Bronchial epithelial cell (primary cell): ENCODE measurements at regions not wholly inside any gene's neighbourhood (a gene's known extent, or its start where the extent isn't known, plus 50 kb on each side); places are given as distances from the start of the nearest gene placed in this dataset.

Experiments used
- DNase-seq: peaks from one replicate; pipeline ENCODE4 v3.0.0-alpha.2; 2010; ENCODE audit warnings: low read depth
- FAIRE-seq: peaks from 2 replicates; lab custom pipeline; 2011; peaks lifted over from hg19 to GRCh38; lab: Jason Lieb, UNC
- H3K27me3 ChIP-seq: 2 replicates; pipeline ENCODE4 v1.5.1; 2011; ENCODE audit warnings: low read length; ENCODE audit not compliant: control insufficient read depth, insufficient read depth
- H3K36me3 ChIP-seq: 2 replicates; pipeline ENCODE4 v1.5.1; 2011; ENCODE audit warnings: low read length; ENCODE audit not compliant: control insufficient read depth, insufficient read depth
- H3K4me3 ChIP-seq: 2 replicates; pipeline ENCODE4 v1.5.1; 2011; ENCODE audit warnings: mild to moderate bottlenecking, low read depth, low read length, control low read depth
- TF ChIP-seq, protein P1 (sequence below): IDR thresholded peaks from 2 replicates; pipeline ENCODE4 v1.5.1; 2011; ENCODE audit warnings: mild to moderate bottlenecking, moderate library complexity, low read length, control low read depth, inconsistent platforms; ENCODE audit not compliant: insufficient read depth, severe bottlenecking

DNA sequence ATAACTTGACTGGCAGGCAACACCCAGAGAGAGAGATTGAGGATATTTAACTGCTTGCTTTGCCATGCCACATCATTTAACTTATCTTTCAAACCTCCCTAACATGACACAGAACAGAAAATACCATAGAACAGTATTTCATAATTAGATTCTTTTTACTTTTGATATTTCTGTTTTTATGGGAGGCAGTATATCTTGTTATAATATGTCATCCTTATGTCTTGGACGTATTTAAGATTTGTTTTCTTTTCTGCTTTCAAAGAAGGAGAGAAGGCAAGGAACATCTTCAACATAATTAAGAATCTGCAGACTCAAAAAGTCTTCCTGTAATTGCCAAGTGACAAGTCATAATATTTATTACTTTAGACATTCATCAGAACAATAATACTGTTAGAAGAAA, 1283.7 kb downstream of the GRIK2 start:
- no peak for FAIRE-seq
- TF ChIP-seq, protein P1, sequence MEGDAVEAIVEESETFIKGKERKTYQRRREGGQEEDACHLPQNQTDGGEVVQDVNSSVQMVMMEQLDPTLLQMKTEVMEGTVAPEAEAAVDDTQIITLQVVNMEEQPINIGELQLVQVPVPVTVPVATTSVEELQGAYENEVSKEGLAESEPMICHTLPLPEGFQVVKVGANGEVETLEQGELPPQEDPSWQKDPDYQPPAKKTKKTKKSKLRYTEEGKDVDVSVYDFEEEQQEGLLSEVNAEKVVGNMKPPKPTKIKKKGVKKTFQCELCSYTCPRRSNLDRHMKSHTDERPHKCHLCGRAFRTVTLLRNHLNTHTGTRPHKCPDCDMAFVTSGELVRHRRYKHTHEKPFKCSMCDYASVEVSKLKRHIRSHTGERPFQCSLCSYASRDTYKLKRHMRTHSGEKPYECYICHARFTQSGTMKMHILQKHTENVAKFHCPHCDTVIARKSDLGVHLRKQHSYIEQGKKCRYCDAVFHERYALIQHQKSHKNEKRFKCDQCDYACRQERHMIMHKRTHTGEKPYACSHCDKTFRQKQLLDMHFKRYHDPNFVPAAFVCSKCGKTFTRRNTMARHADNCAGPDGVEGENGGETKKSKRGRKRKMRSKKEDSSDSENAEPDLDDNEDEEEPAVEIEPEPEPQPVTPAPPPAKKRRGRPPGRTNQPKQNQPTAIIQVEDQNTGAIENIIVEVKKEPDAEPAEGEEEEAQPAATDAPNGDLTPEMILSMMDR, result no peak
- Histone ChIP-seq H3K27me3 (no peaks in the 10 kb centered on the region), H3K4me3 (no peak overlapping the region), H3K36me3 (no peaks in the 10 kb centered on the region)
- no peak for DNase-seq

DNA sequence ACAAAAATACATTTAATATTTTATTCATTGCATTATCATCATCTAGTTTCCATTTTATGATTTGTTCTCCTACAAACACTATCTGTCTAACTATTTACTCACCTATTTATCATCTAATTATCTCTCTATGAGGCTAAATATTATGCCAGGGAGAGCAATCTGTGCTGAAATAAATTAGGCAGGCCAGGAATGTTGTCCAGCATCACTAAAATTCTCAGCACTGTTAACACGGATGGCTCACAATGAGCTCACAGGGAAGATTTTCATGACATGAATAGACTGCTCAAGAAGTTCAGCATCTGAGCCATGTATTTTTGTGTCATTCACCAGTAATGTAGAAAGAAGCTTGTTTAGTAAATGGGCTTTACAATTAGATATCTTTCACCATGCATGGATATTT, 1277.2 kb downstream of the GRIK2 start:
- Histone ChIP-seq H3K27me3 (no peaks in the 10 kb centered on the region), H3K36me3 (no peaks in the 10 kb centered on the region), H3K4me3 (no peak overlapping the region)
- FAIRE-seq, result no peak
- DNase-seq, result no peak
- TF ChIP-seq, protein P1, result no peak

DNA sequence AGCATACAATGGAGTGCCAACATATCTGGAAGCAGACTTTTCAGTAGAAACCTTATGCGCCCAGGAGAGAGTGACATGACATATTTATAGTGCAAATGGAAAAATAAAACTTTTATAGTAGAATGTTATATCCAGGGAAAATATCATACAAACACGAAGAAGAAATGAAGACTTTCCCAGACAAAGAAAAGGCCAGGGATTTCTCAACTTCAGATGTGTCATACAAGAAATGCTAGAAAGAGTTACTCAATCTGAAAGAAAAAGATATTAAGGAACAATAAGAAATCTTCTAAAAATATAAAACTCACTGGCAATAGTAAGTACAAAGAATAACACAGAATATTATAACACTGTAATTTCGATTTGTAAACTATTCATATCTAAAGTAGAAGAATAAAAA, 1269.3 kb downstream of the GRIK2 start:
- no peaks in the 10 kb centered on the region for H3K27me3 ChIP-seq
- FAIRE-seq, result no peak
- no peaks in the 10 kb centered on the region for H3K36me3 ChIP-seq
- no peak overlapping the region for H3K4me3 ChIP-seq
- no peak for DNase-seq
- TF ChIP-seq, protein P1, result no peak

DNA sequence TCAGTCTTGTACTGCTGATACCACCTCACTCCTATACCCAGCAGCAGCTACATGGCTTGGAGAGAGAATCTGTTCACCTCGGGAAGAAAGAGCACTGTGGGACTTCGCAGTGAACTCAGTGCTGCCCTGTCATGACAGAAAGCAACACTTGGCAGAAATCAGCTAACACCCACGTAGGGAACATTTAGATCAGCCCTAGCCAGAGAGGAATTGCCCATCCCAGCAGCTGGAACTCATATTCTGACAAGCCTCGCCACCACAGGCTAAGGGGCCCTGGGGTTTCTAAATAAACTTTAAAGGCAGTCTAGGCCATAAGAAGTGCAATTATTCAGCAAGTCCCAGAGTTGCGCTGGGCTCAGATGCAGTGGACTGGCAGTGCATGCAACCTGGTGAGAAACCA, 1266.8 kb downstream of the GRIK2 start:
- no peak for DNase-seq
- no peak for FAIRE-seq
- Histone ChIP-seq H3K4me3 (no peak overlapping the region), H3K36me3 (no peaks in the 10 kb centered on the region), H3K27me3 (no peaks in the 10 kb centered on the region)
- TF ChIP-seq, protein P1, result no peak

DNA sequence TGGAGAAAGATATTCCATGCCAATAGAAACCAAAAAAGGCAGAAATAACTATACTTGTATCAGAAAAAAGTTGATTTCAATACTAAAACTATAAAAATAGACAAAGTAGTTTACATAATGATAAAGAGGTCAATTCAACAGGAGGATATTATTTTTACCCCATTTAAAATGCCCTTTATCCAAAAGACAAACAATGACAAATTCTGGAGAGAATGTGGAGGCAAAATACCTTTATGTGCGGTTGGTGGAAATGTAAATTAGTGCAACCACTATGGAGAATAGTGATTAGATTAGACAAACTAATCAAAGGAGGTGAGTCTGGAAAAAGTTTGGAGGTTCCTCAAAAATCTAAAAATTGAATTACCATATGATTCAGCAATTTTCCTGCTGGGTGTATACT, 1262.3 kb downstream of the GRIK2 start:
- no peaks in the 10 kb centered on the region for H3K27me3 ChIP-seq
- FAIRE-seq, result no peak
- no peak for DNase-seq
- no peaks in the 10 kb centered on the region for H3K36me3 ChIP-seq
- H3K4me3 ChIP-seq, result no peak overlapping the region
- TF ChIP-seq, protein P1, result no peak

DNA sequence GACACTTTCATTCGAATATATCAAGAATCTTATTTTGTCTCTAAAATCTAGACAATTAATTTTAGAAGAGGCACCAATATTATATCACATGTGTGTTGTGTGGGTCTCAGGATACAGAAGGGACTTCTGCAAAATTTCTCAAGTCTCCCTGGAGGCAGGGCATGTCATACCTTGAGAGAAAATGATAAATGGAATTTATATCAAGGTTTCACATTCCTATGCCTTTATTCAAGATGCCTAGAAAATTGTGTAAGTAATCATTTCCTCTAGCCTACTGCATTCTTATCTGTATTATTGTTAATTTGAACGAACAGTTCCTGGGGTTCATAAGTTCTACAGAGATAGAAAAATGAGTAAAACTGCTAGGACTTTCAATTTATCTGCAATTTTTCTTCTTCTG, 1247.9 kb downstream of the GRIK2 start:
- TF ChIP-seq, protein P1, result no peak
- no peak overlapping the region for H3K4me3 ChIP-seq
- H3K36me3 ChIP-seq, result no peaks in the 10 kb centered on the region
- FAIRE-seq, result no peak
- H3K27me3 ChIP-seq, result no peaks in the 10 kb centered on the region
- DNase-seq, result peak; percentile 6
